Liver (tissue), 8 donors: ENCODE measurements at regions not wholly inside any gene's neighbourhood (a gene's known extent, or its start where the extent isn't known, plus 50 kb on each side); places are given as distances from the start of the nearest gene placed in this dataset.

Experiments used
- DNase-seq: peaks from one replicate; pipeline ENCODE4 v3.0.0-alpha.2; 2017; ENCODE audit warnings: low spot score
- H3K27ac ChIP-seq, 2 donors: one replicate each; pipeline ENCODE4 v1.7.0; 2013; ENCODE audit warnings: inconsistent platforms in 2 of 2, low read length in 2 of 2, control low read depth in 1 of 2, low read depth in 1 of 2, mild to moderate bottlenecking in 1 of 2
- H3K27me3 ChIP-seq, 4 donors: one replicate each; pipeline versions ENCODE4 v1.6.1 to v1.7.0; 2013; ENCODE audit warnings: low read length in 3 of 4, inconsistent platforms in 1 of 4, mild to moderate bottlenecking in 1 of 4, moderate library complexity in 1 of 4; ENCODE audit not compliant: control insufficient read depth in 4 of 4, insufficient read depth in 4 of 4
- H3K36me3 ChIP-seq, 4 donors: one replicate each; pipeline versions ENCODE4 v1.6.1 to v1.7.0; 2013; ENCODE audit warnings: low read length in 3 of 4, mild to moderate bottlenecking in 3 of 4, low read depth in 1 of 4, moderate library complexity in 1 of 4; ENCODE audit not compliant: control insufficient read depth in 4 of 4, insufficient read depth in 3 of 4
- H3K4me1 ChIP-seq, 4 donors: one replicate each; pipeline versions ENCODE4 v1.6.1 to v1.7.0; 2013; ENCODE audit warnings: low read length in 3 of 4, mild to moderate bottlenecking in 3 of 4, moderate library complexity in 1 of 4; ENCODE audit not compliant: control insufficient read depth in 4 of 4, insufficient read depth in 4 of 4
- H3K4me3 ChIP-seq, 3 donors: one replicate each; pipeline versions ENCODE4 v1.6.1 to v1.7.0; 2013; ENCODE audit warnings: low read length in 3 of 3, control low read depth in 1 of 3, low read depth in 1 of 3, mild to moderate bottlenecking in 1 of 3
- H3K9ac ChIP-seq, 2 donors: one replicate each; pipeline ENCODE4 v1.7.0; 2013; ENCODE audit warnings: low read length in 2 of 2, mild to moderate bottlenecking in 2 of 2, moderate library complexity in 2 of 2, control low read depth in 1 of 2, low read depth in 1 of 2
- H3K9me3 ChIP-seq, 4 donors: one replicate each; pipeline versions ENCODE4 v1.6.1 to v1.7.0; 2013; ENCODE audit warnings: low read length in 3 of 4; ENCODE audit not compliant: control insufficient read depth in 4 of 4
- EGR1 ChIP-seq, 2 donors: IDR thresholded peaks; 2 replicates each; pipeline ENCODE4 v1.6.1; 2016 to 2018; ENCODE audit warnings: antibody characterized with exemption in 2 of 2, low read depth in 2 of 2
- FOXA1 ChIP-seq: IDR thresholded peaks from 2 replicates; pipeline ENCODE4 v1.6.1; 2016; ENCODE audit warnings: antibody characterized with exemption
- FOXA2 ChIP-seq: IDR thresholded peaks from 2 replicates; pipeline ENCODE4 v1.6.1; 2016; ENCODE audit warnings: antibody characterized with exemption
- HNF4A ChIP-seq, 2 donors: conservative IDR thresholded peaks; 2 replicates each; pipeline ENCODE4 v1.6.1; 2016; ENCODE audit warnings: antibody characterized with exemption in 2 of 2, mild to moderate bottlenecking in 2 of 2
- JUND ChIP-seq, 2 donors: IDR thresholded peaks; 2 replicates each; pipeline ENCODE4 v1.6.1; 2016; ENCODE audit warnings: antibody characterized with exemption in 2 of 2
- NR2F2 ChIP-seq: IDR thresholded peaks from 2 replicates; pipeline ENCODE4 v1.6.1; 2016; ENCODE audit warnings: antibody characterized with exemption
- RAD21 ChIP-seq, 2 donors: IDR thresholded peaks; 2 replicates each; pipeline ENCODE4 v1.6.1; 2016; ENCODE audit warnings: antibody characterized with exemption in 2 of 2, mild to moderate bottlenecking in 2 of 2
- RXRA ChIP-seq, 2 donors: IDR thresholded peaks; 2 replicates each; pipeline ENCODE4 v1.6.1; 2017 to 2018; ENCODE audit warnings: antibody characterized with exemption in 2 of 2, mild to moderate bottlenecking in 1 of 2
- SP1 ChIP-seq: IDR thresholded peaks from 2 replicates; pipeline ENCODE4 v1.6.1; 2018; ENCODE audit warnings: antibody characterized with exemption, mild to moderate bottlenecking
- TAF1 ChIP-seq: conservative IDR thresholded peaks from 2 replicates; pipeline ENCODE4 v1.6.1; 2016; ENCODE audit warnings: antibody characterized with exemption, mild to moderate bottlenecking
- YY1 ChIP-seq: IDR thresholded peaks from 2 replicates; pipeline ENCODE4 v1.6.1; 2016; ENCODE audit warnings: antibody characterized with exemption, mild to moderate bottlenecking
- WGBS: extraction: QIAGEN DNeasy Blood & Tissue Kit; methylation state at CpG from one replicate; pipeline ENCODE4 v1.1.7; 2013; 5-methylcytosine and 5-hydroxymethylcytosine counted together
- TF ChIP-seq, protein P1 (sequence below): IDR thresholded peaks from 2 replicates; pipeline ENCODE4 v1.6.1; 2016; ENCODE audit warnings: antibody characterized with exemption, mild to moderate bottlenecking
- TF ChIP-seq, protein P2 (sequence below): IDR thresholded peaks from 2 replicates; pipeline ENCODE4 v1.6.1; 2016; ENCODE audit warnings: antibody characterized with exemption
- TF ChIP-seq, protein P3 (sequence below): fragments of 150-350 bp; IDR thresholded peaks from 2 replicates; pipeline ENCODE4 v1.5.1; 2017; ENCODE audit warnings: improper control_type of control experiment, low read depth, low read length; ENCODE audit not compliant: missing input control
- donor health status: healthy.
- donor health status: healthy.
- donor health status: healthy.
- donor health status: healthy.
- donor health status: healthy.

DNA sequence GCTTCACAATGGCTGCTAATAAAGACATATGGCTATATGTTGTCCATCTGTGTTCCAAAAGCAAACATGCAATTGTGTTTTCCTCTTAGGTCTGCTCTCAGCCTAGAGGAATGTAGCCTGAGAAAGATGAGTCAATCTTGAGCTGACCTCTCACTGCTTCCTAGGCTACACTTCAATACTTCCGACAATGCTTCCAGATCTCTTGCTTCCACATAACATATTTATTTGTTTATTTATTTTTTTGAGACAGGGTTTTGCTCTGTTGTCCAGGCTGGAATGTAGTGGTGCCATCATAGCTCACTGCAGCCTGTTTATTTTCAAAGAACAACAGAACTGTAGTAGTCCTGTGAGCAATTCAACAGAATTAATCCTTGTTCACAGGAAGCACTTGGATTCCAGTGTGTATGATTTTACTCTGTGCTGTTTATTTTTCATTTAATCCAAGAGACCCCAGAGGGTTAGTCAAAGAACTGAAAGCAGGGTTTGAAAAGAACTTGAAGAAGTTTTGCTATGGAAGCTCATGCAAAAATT lies 437.9 kb downstream of the TXNL1 start:
- WGBS, result 85% methylated on average over 1 of the region's 1 CpG
- no peak overlapping the region for H3K27ac ChIP-seq
- no peak for DNase-seq
- no peaks in the 10 kb centered on the region for H3K27me3 ChIP-seq
- no peak overlapping the region for H3K4me3 ChIP-seq
- TF ChIP-seq HNF4A (conservative IDR thresholded peaks at IDR 0.05) (no peak), RXRA (IDR thresholded peaks at IDR 0.05) (no peak), JUND (IDR thresholded peaks at IDR 0.05) (no peak), EGR1 (IDR thresholded peaks at IDR 0.05; ENCODE audit: low read depth in 2 of 2) (no peak), RAD21 (IDR thresholded peaks at IDR 0.05) (no peak), FOXA2 (no peak), TAF1 (no peak), FOXA1 (no peak), NR2F2 (no peak), YY1 (no peak)
- TF ChIP-seq, protein P1, sequence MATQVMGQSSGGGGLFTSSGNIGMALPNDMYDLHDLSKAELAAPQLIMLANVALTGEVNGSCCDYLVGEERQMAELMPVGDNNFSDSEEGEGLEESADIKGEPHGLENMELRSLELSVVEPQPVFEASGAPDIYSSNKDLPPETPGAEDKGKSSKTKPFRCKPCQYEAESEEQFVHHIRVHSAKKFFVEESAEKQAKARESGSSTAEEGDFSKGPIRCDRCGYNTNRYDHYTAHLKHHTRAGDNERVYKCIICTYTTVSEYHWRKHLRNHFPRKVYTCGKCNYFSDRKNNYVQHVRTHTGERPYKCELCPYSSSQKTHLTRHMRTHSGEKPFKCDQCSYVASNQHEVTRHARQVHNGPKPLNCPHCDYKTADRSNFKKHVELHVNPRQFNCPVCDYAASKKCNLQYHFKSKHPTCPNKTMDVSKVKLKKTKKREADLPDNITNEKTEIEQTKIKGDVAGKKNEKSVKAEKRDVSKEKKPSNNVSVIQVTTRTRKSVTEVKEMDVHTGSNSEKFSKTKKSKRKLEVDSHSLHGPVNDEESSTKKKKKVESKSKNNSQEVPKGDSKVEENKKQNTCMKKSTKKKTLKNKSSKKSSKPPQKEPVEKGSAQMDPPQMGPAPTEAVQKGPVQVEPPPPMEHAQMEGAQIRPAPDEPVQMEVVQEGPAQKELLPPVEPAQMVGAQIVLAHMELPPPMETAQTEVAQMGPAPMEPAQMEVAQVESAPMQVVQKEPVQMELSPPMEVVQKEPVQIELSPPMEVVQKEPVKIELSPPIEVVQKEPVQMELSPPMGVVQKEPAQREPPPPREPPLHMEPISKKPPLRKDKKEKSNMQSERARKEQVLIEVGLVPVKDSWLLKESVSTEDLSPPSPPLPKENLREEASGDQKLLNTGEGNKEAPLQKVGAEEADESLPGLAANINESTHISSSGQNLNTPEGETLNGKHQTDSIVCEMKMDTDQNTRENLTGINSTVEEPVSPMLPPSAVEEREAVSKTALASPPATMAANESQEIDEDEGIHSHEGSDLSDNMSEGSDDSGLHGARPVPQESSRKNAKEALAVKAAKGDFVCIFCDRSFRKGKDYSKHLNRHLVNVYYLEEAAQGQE, result no peak
- TF ChIP-seq, protein P2, sequence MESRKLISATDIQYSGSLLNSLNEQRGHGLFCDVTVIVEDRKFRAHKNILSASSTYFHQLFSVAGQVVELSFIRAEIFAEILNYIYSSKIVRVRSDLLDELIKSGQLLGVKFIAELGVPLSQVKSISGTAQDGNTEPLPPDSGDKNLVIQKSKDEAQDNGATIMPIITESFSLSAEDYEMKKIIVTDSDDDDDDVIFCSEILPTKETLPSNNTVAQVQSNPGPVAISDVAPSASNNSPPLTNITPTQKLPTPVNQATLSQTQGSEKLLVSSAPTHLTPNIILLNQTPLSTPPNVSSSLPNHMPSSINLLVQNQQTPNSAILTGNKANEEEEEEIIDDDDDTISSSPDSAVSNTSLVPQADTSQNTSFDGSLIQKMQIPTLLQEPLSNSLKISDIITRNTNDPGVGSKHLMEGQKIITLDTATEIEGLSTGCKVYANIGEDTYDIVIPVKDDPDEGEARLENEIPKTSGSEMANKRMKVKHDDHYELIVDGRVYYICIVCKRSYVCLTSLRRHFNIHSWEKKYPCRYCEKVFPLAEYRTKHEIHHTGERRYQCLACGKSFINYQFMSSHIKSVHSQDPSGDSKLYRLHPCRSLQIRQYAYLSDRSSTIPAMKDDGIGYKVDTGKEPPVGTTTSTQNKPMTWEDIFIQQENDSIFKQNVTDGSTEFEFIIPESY, result no peak
- TF ChIP-seq, protein P3, sequence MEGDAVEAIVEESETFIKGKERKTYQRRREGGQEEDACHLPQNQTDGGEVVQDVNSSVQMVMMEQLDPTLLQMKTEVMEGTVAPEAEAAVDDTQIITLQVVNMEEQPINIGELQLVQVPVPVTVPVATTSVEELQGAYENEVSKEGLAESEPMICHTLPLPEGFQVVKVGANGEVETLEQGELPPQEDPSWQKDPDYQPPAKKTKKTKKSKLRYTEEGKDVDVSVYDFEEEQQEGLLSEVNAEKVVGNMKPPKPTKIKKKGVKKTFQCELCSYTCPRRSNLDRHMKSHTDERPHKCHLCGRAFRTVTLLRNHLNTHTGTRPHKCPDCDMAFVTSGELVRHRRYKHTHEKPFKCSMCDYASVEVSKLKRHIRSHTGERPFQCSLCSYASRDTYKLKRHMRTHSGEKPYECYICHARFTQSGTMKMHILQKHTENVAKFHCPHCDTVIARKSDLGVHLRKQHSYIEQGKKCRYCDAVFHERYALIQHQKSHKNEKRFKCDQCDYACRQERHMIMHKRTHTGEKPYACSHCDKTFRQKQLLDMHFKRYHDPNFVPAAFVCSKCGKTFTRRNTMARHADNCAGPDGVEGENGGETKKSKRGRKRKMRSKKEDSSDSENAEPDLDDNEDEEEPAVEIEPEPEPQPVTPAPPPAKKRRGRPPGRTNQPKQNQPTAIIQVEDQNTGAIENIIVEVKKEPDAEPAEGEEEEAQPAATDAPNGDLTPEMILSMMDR, result no peak
- no peak overlapping the region for H3K9ac ChIP-seq
- H3K36me3 ChIP-seq, result no peaks in the 10 kb centered on the region
- H3K9me3 ChIP-seq, result peaks cover 0 to 3% (median 0%) of the 10 kb centered on the region in 4 donors
- H3K4me1 ChIP-seq, result no peaks in the 10 kb centered on the region

DNA sequence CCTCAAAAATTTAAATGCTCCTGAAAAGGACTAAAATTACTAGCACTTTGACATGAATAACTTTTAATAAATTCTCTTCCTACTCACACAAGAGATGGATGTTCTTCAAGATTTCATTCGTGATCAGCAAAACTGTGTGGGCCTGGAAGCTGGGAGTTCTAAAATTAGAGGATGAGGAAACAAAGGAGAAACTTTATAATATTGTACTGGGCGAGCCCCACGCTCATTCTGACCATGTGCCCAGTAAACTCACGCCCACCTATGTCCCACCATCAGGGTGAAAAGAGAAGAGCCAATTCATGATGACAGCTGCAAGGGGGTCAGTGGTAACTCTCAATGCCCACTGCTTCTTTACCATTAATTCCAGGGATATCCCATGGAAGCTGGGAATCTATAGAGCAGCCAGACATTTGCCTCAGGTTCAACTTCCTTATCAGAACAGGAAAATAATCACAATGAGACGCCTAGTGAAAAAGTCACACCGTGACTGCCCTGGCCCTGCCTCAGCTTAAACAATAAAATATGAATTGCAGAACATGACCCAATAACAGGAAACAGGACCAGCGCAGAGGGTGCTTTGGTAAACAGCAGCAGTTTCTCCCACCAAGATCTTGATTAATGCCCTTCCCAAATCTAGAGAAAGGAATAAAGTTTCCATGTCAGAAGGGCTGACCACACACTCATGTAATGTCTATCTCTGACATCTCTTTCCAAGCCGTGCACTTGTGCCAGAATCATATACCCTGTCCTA lies 438.6 kb downstream of the TXNL1 start:
- Histone ChIP-seq H3K27ac (no peak overlapping the region), H3K9ac (no peak overlapping the region), H3K27me3 (no peaks in the 10 kb centered on the region), H3K4me3 (no peak overlapping the region), H3K9me3 (peaks cover 0 to 3% (median 0%) of the 10 kb centered on the region in 4 donors), H3K4me1 (no peaks in the 10 kb centered on the region), H3K36me3 (no peaks in the 10 kb centered on the region)
- TF ChIP-seq NR2F2 (peak; percentile 46), SP1 (no peak)
- whole genome bisulfite sequencing, result 77% methylated on average over 8 of the region's 8 CpGs
- no peak for DNase-seq
